Glutamatergic neuron (in vitro differentiated cells): ENCODE measurements at regions not wholly inside any gene's neighbourhood (a gene's known extent, or its start where the extent isn't known, plus 50 kb on each side); places are given as distances from the start of the nearest gene placed in this dataset.

ENCODE experiments used
- DNase-seq: peaks from one replicate; pipeline ENCODE4 v3.0.0; 2022
- H3K27ac Mint-ChIP-seq: one replicate; pipeline ENCODE4 v1.8.0; 2020; ENCODE audit warnings: mild to moderate bottlenecking, mixed read lengths, inconsistent platforms; ENCODE audit not compliant: unreplicated experiment
- H3K27me3 Mint-ChIP-seq: one replicate; pipeline ENCODE4 v1.8.0; 2020; ENCODE audit warnings: mild to moderate bottlenecking, moderate library complexity, mixed read lengths, inconsistent platforms; ENCODE audit not compliant: unreplicated experiment
- H3K36me3 Mint-ChIP-seq: one replicate; pipeline ENCODE4 v1.8.0; 2020; ENCODE audit warnings: mild to moderate bottlenecking, mixed read lengths, inconsistent platforms; ENCODE audit not compliant: unreplicated experiment
- H3K4me1 Mint-ChIP-seq: one replicate; pipeline ENCODE4 v1.8.0; 2020; ENCODE audit warnings: mild to moderate bottlenecking, low read depth, mixed read lengths, inconsistent platforms; ENCODE audit not compliant: unreplicated experiment
- H3K4me3 Mint-ChIP-seq: one replicate; pipeline ENCODE4 v1.8.0; 2020; ENCODE audit warnings: mild to moderate bottlenecking, mixed read lengths, inconsistent platforms; ENCODE audit not compliant: unreplicated experiment
- H3K9me3 Mint-ChIP-seq: one replicate; pipeline ENCODE4 v1.8.0; 2020; ENCODE audit warnings: mild to moderate bottlenecking, moderate library complexity, mixed read lengths, inconsistent platforms; ENCODE audit not compliant: unreplicated experiment
- CTCF ChIP-seq: fragments of 200-600 bp; sonication (generic); IDR thresholded peaks from one replicate; pipeline ENCODE4 v1.5.0; 2021; ENCODE audit not compliant: partially characterized antibody, unreplicated experiment

- DNase-seq: no peak
- no peak for TF ChIP-seq CTCF
- Mint-ChIP-seq H3K4me3 (no peak overlapping the region), H3K9me3 (no peaks in the 10 kb centered on the region), H3K27ac (no peak overlapping the region), H3K36me3 (peaks cover 3% of the 10 kb centered on the region), H3K4me1 (no peaks in the 10 kb centered on the region), H3K27me3 (no peaks in the 10 kb centered on the region)
Observed at GRCh38 chr2:17441790-17442189, 76.5 kb downstream of the RAD51AP2 start.

GRCh38 chr2:17441055-17441771 is 77.0 kb downstream of the RAD51AP2 start:
- no peak for DNase-seq
- H3K4me3 Mint-ChIP-seq: no peak overlapping the region
- peaks cover 3% of the 10 kb centered on the region for H3K36me3 Mint-ChIP-seq
- no peak overlapping the region for H3K27ac Mint-ChIP-seq
- no peaks in the 10 kb centered on the region for H3K9me3 Mint-ChIP-seq
- no peak for TF ChIP-seq CTCF
- H3K27me3 Mint-ChIP-seq: no peaks in the 10 kb centered on the region
- no peaks in the 10 kb centered on the region for H3K4me1 Mint-ChIP-seq

- no peak for DNase-seq
- Mint-ChIP-seq H3K36me3 (no peaks in the 10 kb centered on the region), H3K27ac (no peak overlapping the region), H3K4me1 (no peaks in the 10 kb centered on the region), H3K4me3 (no peak overlapping the region), H3K27me3 (no peaks in the 10 kb centered on the region), H3K9me3 (no peaks in the 10 kb centered on the region)
- no peak for TF ChIP-seq CTCF
Observed at GRCh38 chr2:17430326-17430725, 87.9 kb downstream of the RAD51AP2 start.

- H3K36me3 Mint-ChIP-seq: no peaks in the 10 kb centered on the region
Observed at GRCh38 chr2:17429130-17429529, 89.1 kb downstream of the RAD51AP2 start.

GRCh38 chr2:17427401-17427800 is 90.8 kb downstream of the RAD51AP2 start:
- H3K4me1 Mint-ChIP-seq: no peaks in the 10 kb centered on the region

More at GRCh38 chr2:17429130-17429529, 89.1 kb downstream of the RAD51AP2 start:
- Mint-ChIP-seq H3K27ac (no peak overlapping the region), H3K27me3 (no peaks in the 10 kb centered on the region), H3K9me3 (no peaks in the 10 kb centered on the region), H3K4me3 (no peak overlapping the region), H3K4me1 (no peaks in the 10 kb centered on the region)
- no peak for TF ChIP-seq CTCF
- DNase-seq: no peak

More at GRCh38 chr2:17427401-17427800, 90.8 kb downstream of the RAD51AP2 start:
- Mint-ChIP-seq H3K9me3 (no peaks in the 10 kb centered on the region), H3K27ac (no peak overlapping the region), H3K36me3 (no peaks in the 10 kb centered on the region), H3K27me3 (no peaks in the 10 kb centered on the region), H3K4me3 (no peak overlapping the region)
- no peak for DNase-seq
- TF ChIP-seq CTCF: no peak
